WTC11 (cell line): ENCODE measurements at regions not wholly inside any gene's neighbourhood (a gene's known extent, or its start where the extent isn't known, plus 50 kb on each side); places are given as distances from the start of the nearest gene placed in this dataset.

Experiments
- CBFB ChIP-seq: sonication (generic); formaldehyde crosslinking; IDR thresholded peaks from 2 replicates; pipeline ENCODE4 v1.8.1; 2022; ENCODE audit warnings: mild to moderate bottlenecking, low read depth, missing genetic modification reagents
- ESRRA ChIP-seq: sonication (generic); formaldehyde crosslinking; IDR thresholded peaks from 2 replicates; pipeline ENCODE4 v1.8.1; 2022; ENCODE audit warnings: mild to moderate bottlenecking, missing genetic modification reagents, borderline replicate concordance
- FOXK1 ChIP-seq: sonication (generic); formaldehyde crosslinking; IDR thresholded peaks from 2 replicates; pipeline ENCODE4 v1.8.0; 2022; ENCODE audit warnings: mild to moderate bottlenecking, moderate library complexity, missing genetic modification reagents
- MXD4 ChIP-seq: fragments of 250-450 bp; sonication (Bioruptor Pico); IDR thresholded peaks from 2 replicates; pipeline ENCODE4 v1.8.0; 2021; ENCODE audit warnings: mild to moderate bottlenecking, moderate library complexity, borderline replicate concordance
- RELA ChIP-seq: sonication (generic); formaldehyde crosslinking; IDR thresholded peaks from 2 replicates; pipeline ENCODE4 v1.8.1; 2022; ENCODE audit warnings: missing genetic modification reagents, mild to moderate bottlenecking, borderline replicate concordance
- SMAD3 ChIP-seq: sonication (generic); formaldehyde crosslinking; IDR thresholded peaks from 2 replicates; pipeline ENCODE4 v1.8.0; 2022; ENCODE audit warnings: missing genetic modification reagents, mild to moderate bottlenecking, borderline replicate concordance
- TF ChIP-seq, protein P1 (sequence below): fragments of 200-600 bp; IDR thresholded peaks from 2 replicates; pipeline ENCODE4 v1.8.0; 2022; ENCODE audit warnings: antibody characterized with exemption
- TF ChIP-seq, protein P2 (sequence below): sonication (generic); formaldehyde crosslinking; IDR thresholded peaks from 2 replicates; pipeline ENCODE4 v1.8.1; 2023; ENCODE audit warnings: mild to moderate bottlenecking, missing genetic modification reagents, moderate library complexity
- TF ChIP-seq, protein P3 (sequence below): sonication (generic); formaldehyde crosslinking; IDR thresholded peaks from 2 replicates; pipeline ENCODE4 v1.8.0; 2022; ENCODE audit warnings: mild to moderate bottlenecking, missing genetic modification reagents
- TF ChIP-seq, protein P4 (sequence below): sonication (generic); formaldehyde crosslinking; IDR thresholded peaks from 2 replicates; pipeline ENCODE4 v1.8.0; 2023; ENCODE audit warnings: missing genetic modification reagents
- TF ChIP-seq, protein P5 (sequence below): sonication (generic); formaldehyde crosslinking; IDR thresholded peaks from 2 replicates; pipeline ENCODE4 v1.8.0; 2022; ENCODE audit warnings: mild to moderate bottlenecking, missing genetic modification reagents

DNA sequence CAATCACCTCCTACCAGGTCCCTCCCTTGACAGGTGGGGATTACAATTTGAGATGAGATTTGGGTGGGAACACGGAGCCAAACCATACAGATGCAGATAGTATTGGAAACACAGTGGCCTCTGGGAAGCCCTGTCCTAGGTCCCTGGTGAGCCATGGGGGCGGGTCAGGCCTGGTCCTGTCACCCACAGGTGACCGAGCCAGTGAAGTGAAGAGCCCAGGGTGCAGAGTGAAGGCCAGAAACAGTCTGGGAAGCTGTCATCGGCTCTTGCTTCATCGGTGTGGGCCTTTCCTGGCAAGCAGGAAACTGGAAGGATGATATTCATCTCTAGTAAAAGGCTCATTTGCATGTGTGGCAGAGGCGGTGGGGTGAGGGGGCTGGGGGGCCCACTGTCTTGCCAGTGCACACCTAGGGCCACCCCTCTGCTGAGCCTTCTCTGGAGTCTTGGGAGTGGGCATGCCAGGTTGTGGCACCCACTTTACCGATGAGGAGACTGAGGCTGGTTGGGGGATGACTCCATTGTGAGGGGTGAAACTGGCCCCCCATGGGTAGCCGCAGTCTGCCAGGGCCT is 290.6 kb downstream of the NDUFA10 start:
- TF ChIP-seq SMAD3 (no peak), FOXK1 (CRISPR knock-in tag) (no peak), ESRRA (no peak), RELA (CRISPR knock-in tag) (no peak), CBFB (CRISPR knock-in tag) (no peak), MXD4 (CRISPR knock-in tag) (no peak)
- TF ChIP-seq, protein P1, sequence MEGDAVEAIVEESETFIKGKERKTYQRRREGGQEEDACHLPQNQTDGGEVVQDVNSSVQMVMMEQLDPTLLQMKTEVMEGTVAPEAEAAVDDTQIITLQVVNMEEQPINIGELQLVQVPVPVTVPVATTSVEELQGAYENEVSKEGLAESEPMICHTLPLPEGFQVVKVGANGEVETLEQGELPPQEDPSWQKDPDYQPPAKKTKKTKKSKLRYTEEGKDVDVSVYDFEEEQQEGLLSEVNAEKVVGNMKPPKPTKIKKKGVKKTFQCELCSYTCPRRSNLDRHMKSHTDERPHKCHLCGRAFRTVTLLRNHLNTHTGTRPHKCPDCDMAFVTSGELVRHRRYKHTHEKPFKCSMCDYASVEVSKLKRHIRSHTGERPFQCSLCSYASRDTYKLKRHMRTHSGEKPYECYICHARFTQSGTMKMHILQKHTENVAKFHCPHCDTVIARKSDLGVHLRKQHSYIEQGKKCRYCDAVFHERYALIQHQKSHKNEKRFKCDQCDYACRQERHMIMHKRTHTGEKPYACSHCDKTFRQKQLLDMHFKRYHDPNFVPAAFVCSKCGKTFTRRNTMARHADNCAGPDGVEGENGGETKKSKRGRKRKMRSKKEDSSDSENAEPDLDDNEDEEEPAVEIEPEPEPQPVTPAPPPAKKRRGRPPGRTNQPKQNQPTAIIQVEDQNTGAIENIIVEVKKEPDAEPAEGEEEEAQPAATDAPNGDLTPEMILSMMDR, result no peak
- TF ChIP-seq, protein P2, sequence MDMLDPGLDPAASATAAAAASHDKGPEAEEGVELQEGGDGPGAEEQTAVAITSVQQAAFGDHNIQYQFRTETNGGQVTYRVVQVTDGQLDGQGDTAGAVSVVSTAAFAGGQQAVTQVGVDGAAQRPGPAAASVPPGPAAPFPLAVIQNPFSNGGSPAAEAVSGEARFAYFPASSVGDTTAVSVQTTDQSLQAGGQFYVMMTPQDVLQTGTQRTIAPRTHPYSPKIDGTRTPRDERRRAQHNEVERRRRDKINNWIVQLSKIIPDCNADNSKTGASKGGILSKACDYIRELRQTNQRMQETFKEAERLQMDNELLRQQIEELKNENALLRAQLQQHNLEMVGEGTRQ (CRISPR knock-in tag), result no peak
- TF ChIP-seq, protein P3, sequence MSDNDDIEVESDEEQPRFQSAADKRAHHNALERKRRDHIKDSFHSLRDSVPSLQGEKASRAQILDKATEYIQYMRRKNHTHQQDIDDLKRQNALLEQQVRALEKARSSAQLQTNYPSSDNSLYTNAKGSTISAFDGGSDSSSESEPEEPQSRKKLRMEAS (CRISPR knock-in tag), result no peak
- TF ChIP-seq, protein P4, sequence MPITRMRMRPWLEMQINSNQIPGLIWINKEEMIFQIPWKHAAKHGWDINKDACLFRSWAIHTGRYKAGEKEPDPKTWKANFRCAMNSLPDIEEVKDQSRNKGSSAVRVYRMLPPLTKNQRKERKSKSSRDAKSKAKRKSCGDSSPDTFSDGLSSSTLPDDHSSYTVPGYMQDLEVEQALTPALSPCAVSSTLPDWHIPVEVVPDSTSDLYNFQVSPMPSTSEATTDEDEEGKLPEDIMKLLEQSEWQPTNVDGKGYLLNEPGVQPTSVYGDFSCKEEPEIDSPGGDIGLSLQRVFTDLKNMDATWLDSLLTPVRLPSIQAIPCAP (CRISPR knock-in tag), result no peak
- TF ChIP-seq, protein P5, sequence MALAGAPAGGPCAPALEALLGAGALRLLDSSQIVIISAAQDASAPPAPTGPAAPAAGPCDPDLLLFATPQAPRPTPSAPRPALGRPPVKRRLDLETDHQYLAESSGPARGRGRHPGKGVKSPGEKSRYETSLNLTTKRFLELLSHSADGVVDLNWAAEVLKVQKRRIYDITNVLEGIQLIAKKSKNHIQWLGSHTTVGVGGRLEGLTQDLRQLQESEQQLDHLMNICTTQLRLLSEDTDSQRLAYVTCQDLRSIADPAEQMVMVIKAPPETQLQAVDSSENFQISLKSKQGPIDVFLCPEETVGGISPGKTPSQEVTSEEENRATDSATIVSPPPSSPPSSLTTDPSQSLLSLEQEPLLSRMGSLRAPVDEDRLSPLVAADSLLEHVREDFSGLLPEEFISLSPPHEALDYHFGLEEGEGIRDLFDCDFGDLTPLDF (CRISPR knock-in tag), result no peak
